GM12865 (cell line): ENCODE measurements at regions not wholly inside any gene's neighbourhood (a gene's known extent, or its start where the extent isn't known, plus 50 kb on each side); places are given as distances from the start of the nearest gene placed in this dataset.

Source experiments
- DNase-seq: peaks from one replicate; pipeline ENCODE4 v3.0.0; 2010; ENCODE audit warnings: low read depth
- H3K4me3 ChIP-seq: 2 replicates; pipeline ENCODE4 v1.5.1; 2011; ENCODE audit warnings: mild to moderate bottlenecking, low read depth, low read length, control low read depth
- TF ChIP-seq, protein P1 (sequence below): IDR thresholded peaks from 2 replicates; pipeline ENCODE4 v1.5.1; 2011; ENCODE audit warnings: low read length, control low read depth, low read depth, inconsistent platforms; ENCODE audit not compliant: insufficient read depth; ENCODE audit errors: missing control alignments

DNA sequence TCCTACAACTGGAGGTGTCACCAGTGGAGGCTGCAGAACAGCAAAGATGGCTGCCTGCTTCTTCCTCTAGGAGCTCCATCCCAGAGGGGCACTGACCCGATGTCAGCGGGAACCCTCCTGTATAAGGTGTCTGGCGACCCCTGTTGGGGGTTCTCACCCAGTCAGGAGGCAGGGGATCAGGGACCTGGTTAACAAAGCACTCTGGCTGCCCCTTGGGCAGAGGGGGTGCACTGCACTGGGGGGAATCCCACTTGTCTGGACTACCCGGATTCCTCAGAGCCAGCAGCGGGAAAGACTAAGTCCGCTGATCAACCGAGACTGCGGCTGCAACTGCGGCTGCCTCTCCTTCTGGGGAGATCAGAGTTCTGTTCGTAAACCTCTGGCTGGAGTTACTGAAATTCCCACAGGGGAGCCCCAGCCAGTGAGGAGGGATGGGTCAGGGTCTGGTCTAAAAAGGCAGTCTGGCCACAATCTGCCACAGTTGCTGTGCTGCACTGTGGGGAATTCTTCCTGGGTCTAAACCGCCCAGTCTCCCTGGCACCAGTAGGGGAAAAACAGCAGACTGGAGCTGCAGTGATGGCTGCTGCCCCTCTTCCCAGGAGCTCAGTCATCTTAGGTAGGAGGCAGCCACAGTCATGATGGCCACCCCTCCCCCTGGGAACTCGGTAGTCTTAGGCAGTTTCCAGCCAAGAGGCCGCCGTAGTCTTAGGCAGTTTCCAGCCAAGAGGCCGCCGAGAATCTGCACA, 213.4 kb downstream of the CYB561 start:
- H3K4me3 ChIP-seq, result no peak overlapping the region
- TF ChIP-seq, protein P1, sequence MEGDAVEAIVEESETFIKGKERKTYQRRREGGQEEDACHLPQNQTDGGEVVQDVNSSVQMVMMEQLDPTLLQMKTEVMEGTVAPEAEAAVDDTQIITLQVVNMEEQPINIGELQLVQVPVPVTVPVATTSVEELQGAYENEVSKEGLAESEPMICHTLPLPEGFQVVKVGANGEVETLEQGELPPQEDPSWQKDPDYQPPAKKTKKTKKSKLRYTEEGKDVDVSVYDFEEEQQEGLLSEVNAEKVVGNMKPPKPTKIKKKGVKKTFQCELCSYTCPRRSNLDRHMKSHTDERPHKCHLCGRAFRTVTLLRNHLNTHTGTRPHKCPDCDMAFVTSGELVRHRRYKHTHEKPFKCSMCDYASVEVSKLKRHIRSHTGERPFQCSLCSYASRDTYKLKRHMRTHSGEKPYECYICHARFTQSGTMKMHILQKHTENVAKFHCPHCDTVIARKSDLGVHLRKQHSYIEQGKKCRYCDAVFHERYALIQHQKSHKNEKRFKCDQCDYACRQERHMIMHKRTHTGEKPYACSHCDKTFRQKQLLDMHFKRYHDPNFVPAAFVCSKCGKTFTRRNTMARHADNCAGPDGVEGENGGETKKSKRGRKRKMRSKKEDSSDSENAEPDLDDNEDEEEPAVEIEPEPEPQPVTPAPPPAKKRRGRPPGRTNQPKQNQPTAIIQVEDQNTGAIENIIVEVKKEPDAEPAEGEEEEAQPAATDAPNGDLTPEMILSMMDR, result no peak
- DNase-seq, result peak; percentile 10

DNA sequence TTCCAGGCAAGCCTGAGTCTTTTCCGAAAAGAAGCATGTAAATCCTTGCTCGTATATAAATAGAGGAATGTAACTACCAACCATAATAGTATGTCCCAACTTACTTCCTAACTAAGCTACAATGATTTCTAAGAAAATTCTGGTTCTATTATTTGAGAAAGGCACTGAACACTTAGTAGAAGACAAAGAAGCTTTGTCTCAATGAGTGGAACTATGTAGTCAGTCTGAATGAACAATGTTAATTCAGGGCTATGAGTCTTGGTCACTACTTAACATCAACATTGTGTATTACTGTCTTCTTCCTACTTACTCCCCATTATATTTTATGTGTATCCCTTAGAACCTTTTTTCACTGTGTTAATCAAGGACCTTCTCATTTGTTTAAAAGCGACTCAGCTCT, 206.0 kb downstream of the CYB561 start:
- TF ChIP-seq, protein P1, result no peak
- no peak overlapping the region for H3K4me3 ChIP-seq
- no peak for DNase-seq

DNA sequence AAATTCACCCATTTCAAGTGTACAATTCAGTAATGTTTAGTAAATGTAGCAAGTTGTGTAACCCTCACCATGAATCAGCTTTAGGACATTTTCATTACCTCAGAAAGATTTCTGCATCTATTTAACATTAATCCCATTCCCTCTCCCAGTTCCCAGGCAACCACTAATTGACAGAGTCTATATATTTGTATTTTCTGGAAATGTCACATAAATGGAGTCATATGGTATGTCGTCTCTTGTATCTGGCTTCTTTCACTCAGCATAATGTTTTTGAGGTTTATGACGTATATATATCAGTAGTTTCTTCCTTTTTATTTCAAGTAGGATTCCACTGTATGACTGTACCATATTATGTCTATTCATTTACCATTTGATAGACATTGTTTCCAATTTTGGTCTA, 199.8 kb downstream of the CYB561 start:
- H3K4me3 ChIP-seq, result no peak overlapping the region
- DNase-seq, result no peak
- TF ChIP-seq, protein P1, result no peak

DNA sequence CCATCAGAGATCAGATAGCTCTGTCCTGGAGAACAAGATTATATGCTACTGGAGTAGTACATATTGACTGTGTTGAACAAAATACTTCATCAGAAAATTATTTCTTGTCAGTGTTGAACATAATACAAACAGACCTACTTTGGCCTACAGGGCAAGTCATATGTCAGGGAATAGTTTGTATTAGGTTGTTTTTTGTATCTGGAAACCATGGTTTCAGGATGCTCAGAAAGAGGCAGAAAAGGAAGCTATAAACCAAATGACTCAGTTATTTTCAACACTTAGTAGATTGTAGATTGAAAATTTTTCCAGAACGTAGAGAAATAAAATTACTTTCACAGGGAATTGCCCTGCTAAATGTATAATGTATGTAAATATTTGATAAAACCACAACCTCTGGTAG, 198.4 kb downstream of the CYB561 start:
- no peak overlapping the region for H3K4me3 ChIP-seq
- DNase-seq, result no peak
- TF ChIP-seq, protein P1, result no peak

DNA sequence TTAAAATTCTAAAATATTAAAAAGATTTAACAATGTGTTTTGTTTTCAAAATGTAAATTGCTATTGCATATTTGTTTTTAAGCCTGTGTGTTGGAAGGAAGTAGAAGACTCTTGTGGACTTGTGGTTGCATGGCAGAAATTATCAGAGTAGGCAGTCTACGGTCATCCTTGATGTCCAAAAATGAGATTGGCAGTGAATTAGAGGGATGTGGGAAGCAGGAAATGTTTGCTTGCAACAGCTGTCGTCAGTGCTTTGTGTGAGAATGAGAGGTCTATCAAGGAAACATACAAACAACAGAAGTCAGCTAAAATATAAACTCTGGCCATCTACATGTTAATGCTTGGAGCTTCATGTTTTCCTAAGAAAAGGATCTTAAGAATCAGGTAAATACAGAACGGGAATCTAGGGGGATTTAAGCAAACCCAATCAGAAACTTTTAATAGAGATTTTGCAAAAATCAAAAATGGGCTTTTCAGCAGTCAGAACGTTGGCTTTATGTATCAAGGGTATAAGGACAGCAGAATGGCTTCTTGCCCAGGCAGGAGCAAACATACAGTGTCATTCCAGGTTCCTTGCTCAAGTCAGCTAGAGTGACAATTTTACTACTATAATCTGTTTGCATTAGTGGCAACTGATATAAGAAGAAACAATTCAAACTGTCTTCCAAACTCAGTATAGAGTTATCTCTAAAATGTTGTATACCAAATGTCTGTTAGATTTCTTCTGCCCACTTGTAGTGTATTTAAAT, 196.7 kb downstream of the CYB561 start:
- no peak overlapping the region for H3K4me3 ChIP-seq
- TF ChIP-seq, protein P1, result no peak
- DNase-seq, result no peak

DNA sequence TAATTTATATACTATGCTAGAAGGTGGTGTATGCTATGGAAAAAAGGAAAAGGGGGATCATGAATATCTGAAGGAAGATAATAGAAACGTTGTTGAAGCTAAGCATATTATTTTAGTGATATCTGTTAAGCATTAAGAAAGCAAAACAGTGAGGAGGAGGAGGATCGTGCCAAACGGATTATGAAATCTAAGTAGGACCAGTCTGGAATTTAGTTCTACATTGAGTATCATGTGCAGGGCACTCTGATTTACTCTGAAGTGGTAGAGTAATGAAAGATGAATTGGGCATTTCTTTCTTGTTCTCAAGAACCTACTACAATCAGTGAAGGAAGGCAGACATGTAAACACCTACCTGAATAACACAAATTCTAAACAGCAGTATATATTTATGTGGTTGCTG, 195.3 kb downstream of the CYB561 start:
- no peak overlapping the region for H3K4me3 ChIP-seq
- TF ChIP-seq, protein P1, result no peak
- no peak for DNase-seq

DNA sequence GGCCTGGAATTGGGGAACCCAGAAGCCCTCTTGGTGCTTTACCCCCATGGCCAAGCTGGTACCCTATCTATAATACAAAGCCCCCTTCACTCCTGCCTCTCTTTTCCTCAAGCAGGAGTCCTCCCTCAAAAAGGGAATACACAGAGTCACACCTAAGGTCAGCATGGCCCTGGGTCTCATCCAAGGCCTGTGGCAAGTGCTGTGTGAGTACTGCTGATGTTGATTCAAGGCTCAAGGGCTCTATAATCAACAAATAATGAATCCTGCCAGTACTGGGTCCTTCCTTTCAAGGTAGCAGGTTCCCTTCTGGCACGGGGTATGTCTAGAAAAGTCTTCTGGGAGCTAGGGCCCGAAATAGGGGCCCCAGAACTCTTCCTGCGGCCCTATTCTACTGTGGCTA, 187.3 kb downstream of the CYB561 start:
- TF ChIP-seq, protein P1, result no peak
- no peak for DNase-seq
- H3K4me3 ChIP-seq, result no peak overlapping the region
